Adrenal gland (tissue), 9 donors: ENCODE measurements at regions not wholly inside any gene's neighbourhood (a gene's known extent, or its start where the extent isn't known, plus 50 kb on each side); places are given as distances from the start of the nearest gene placed in this dataset.
"Not testable (repeated sequence)": the region's sequence is repeated elsewhere in the genome, so short reads cannot be mapped to it uniquely, and the experiment has no call there.

Source experiments
- DNase-seq, 7 donors: peaks; one replicate each; pipeline ENCODE4 v3.0.0-alpha.2; 2019 to 2020
- H3K27ac ChIP-seq, 5 donors: fragments of 200-600 bp; sonication (generic) in 4 of 5; 1 replicate in 3 of 5; 2 replicates in 2 of 5; pipeline versions ENCODE4 v1.5.1 to v1.8.0; 2016 to 2020; ENCODE audit warnings: mild to moderate bottlenecking in 1 of 5
- H3K27me3 ChIP-seq: fragments of 200-600 bp; 2 replicates; pipeline ENCODE4 v1.8.0; 2021
- H3K36me3 ChIP-seq, 2 donors: fragments of 200-600 bp; replicated peaks in 1 of 2; 1 replicate in 1 of 2; 2 replicates in 1 of 2; pipeline versions ENCODE4 v1.5.1 to v1.8.0; 2018 to 2022
- H3K4me1 ChIP-seq, 2 donors: fragments of 200-600 bp; replicated peaks in 1 of 2; 1 replicate in 1 of 2; 2 replicates in 1 of 2; pipeline versions ENCODE4 v1.5.1 to v1.8.0; 2018 to 2021
- H3K4me3 ChIP-seq, 4 donors: fragments of 200-600 bp; sonication (generic) in 3 of 4; one replicate each; pipeline ENCODE4 v1.5.1; 2016 to 2018
- H3K9me3 ChIP-seq, 3 donors: fragments of 200-600 bp; sonication (generic) in 1 of 3; replicated peaks in 1 of 3; 1 replicate in 2 of 3; 2 replicates in 1 of 3; pipeline versions ENCODE4 v1.5.1 to v1.8.0; 2016 to 2021
- POLR2A ChIP-seq, 2 donors: fragments of 450-650 bp; IDR thresholded peaks; one replicate each; pipeline ENCODE4 v1.6.1; 2017; ENCODE audit warnings: antibody characterized with exemption in 2 of 2, mild to moderate bottlenecking in 2 of 2, moderate library complexity in 1 of 2
- WGBS, 4 donors: extraction: QIAGEN DNeasy Blood & Tissue Kit in 2 of 4; methylation state at CpG; one replicate each; pipeline versions ENCODE4 v1.1.5 to v1.1.7; 2013 to 2017; 5-methylcytosine and 5-hydroxymethylcytosine counted together
- intact Hi-C, 2 donors: fragments of 100-400 bp; cut with DNase I; formaldehyde crosslinking; loops; one replicate each; pipeline versions ENCODE4 v1.14.1 to v1.15.0; 2022 to 2023
- TF ChIP-seq, protein P1 (sequence below), 6 experiments: fragments of 450-650 bp in 4 of 6; fragments of 200-600 bp in 2 of 6; sonication (generic) in 1 of 6; IDR thresholded peaks; 1 replicate in 5 of 6; 2 replicates in 1 of 6; pipeline versions ENCODE4 v1.5.1 to v1.8.0; 2016 to 2021; ENCODE audit warnings: antibody characterized with exemption in 6 of 6, mild to moderate bottlenecking in 2 of 6, moderate library complexity in 1 of 6
- donor health status: healthy with polysubstance abuse.
- donor health status: Bipolar disorder and iron deficiency.
- donor health status: DM: yes; HTN: yes; CAD: no.
- donor health status: DM: no; HTN: no; CAD: no.
- donor health status: DM: no; HTN: no; CAD: no.

DNA sequence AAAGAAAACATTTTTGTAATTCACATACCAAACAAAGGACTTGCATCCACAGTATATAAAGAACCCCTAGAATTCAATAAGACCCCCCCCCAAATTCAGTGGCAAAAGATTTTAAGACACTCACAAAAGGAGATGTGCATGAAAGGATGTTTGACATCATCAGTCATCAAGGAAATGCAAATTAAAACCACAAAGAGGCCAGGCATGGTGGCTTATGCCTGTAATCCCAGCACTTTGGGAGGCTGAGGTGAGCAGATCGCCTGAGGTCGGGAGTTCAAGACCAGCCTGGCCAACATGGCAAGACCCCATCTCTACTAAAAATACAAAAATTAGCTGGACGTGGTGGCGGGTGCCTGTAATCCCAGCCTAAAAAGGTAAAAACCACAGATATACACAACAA lies 61.3 kb downstream of the AIPL1 start:
- H3K9me3 ChIP-seq, H3K36me3 ChIP-seq, H3K4me1 ChIP-seq, H3K4me3 ChIP-seq, DNase-seq, H3K27ac ChIP-seq, intact Hi-C loops, H3K27me3 ChIP-seq: not testable (repeated sequence)
- WGBS, 4 donors = 71 to 81% (median 76%) methylated on average over 4 of the region's 4 CpGs

DNA sequence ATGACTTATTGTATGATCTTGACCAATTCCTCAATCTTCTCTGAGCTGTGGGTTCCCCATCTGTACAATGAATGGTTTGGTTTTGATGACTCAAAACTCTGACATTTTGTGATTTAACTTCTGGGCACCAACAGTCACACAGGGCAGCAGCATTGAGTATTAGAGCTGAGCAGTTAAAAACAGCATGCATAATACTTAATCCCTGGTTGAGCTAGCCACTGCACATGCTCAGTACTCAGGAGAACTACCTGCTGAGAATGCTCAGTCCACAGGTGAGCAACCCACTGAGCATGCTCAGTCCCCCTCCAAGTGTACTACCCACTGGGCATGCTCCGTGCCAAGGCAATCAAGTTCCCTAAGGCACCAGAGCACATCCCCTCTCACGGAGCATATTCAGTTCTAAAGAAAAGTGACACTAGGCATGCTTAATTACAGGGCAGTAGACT lies 68.7 kb downstream of the AIPL1 start:
- H3K4me1 ChIP-seq = no peaks in the 10 kb centered on the region
- intact Hi-C loops = no loop called here
- no peaks in the 10 kb centered on the region for H3K27me3 ChIP-seq
- H3K9me3 ChIP-seq = no peaks in the 10 kb centered on the region
- H3K4me3 ChIP-seq = no peak overlapping the region
- H3K36me3 ChIP-seq = no peaks in the 10 kb centered on the region
- WGBS, 4 donors = 43 to 60% (median 52%) methylated on average over 2 of the region's 2 CpGs; no CpG with 5 or more reads in 1 of the 4 donors
- no peak for TF ChIP-seq POLR2A (IDR thresholded peaks at IDR 0.05)
- TF ChIP-seq, protein P1, sequence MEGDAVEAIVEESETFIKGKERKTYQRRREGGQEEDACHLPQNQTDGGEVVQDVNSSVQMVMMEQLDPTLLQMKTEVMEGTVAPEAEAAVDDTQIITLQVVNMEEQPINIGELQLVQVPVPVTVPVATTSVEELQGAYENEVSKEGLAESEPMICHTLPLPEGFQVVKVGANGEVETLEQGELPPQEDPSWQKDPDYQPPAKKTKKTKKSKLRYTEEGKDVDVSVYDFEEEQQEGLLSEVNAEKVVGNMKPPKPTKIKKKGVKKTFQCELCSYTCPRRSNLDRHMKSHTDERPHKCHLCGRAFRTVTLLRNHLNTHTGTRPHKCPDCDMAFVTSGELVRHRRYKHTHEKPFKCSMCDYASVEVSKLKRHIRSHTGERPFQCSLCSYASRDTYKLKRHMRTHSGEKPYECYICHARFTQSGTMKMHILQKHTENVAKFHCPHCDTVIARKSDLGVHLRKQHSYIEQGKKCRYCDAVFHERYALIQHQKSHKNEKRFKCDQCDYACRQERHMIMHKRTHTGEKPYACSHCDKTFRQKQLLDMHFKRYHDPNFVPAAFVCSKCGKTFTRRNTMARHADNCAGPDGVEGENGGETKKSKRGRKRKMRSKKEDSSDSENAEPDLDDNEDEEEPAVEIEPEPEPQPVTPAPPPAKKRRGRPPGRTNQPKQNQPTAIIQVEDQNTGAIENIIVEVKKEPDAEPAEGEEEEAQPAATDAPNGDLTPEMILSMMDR (IDR thresholded peaks at IDR 0.05) = no peak
- DNase-seq = no peak
- H3K27ac ChIP-seq = no peak overlapping the region

DNA sequence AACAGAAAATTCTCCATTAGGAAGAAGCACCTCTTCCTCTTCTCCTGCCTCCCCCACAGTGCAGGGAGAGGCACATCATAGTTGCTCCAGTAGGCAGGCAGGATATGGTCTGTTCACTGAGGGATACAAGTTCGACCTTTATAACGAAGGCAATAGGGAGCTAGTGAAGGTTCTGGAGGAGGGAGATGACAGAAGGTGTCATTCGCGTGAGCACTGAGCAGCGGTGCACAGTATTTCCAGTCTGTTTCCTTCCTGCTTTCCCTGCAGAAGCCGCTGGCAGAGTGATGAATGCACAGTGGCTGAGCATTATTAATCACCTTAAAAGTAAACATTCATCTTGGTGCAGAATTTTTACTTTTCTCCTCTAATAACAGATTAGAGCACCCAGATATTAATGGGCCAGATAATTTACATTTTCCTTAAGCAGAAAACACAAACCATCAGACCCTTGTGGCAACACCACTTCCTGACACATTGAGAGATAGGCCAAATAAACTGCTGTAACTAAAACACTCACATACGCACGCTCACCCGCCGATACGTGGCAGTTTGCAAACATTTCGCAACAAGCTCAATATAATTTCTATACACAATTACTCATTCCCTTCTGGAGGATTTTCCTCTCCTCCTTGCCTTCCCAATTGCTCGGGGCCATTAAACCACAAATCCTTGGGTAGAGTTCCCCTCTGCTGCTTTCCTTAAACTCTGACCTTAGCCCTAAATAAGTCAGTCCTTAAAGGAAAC lies 69.5 kb downstream of the AIPL1 start:
- Histone ChIP-seq H3K27me3 (no peaks in the 10 kb centered on the region), H3K27ac (no peak overlapping the region), H3K36me3 (no peaks in the 10 kb centered on the region), H3K9me3 (no peaks in the 10 kb centered on the region), H3K4me1 (no peaks in the 10 kb centered on the region), H3K4me3 (no peak overlapping the region)
- intact Hi-C loops = no loop called here
- TF ChIP-seq, protein P1 (IDR thresholded peaks at IDR 0.05) = no peak
- TF ChIP-seq POLR2A (IDR thresholded peaks at IDR 0.05) = no peak
- DNase-seq = no peak
- 40 to 61% (median 46%) methylated on average over 13 of the region's 13 CpGs for WGBS, 4 donors

DNA sequence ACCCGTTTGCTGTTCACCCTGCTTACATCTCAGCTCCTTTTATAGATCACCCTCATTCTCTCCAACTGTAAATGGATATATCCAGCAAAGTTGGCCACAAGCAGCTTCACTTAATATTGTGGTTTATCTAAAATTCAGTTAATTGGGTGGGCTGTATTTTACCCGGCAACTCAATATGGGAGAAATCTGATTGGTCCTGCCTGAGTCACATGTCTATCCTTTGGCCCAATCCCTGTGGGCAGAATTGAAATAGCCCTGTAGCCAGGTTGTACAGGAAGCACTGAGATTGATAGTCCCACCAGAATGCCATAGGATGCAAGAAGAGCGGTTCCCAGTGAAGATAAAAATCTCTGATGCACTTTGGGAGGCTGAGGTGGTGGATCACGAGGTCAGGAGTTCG lies 73.2 kb downstream of the AIPL1 start:
- Histone ChIP-seq H3K4me1 (no peaks in the 10 kb centered on the region), H3K27ac (no peak overlapping the region), H3K36me3 (no peaks in the 10 kb centered on the region), H3K27me3 (no peaks in the 10 kb centered on the region), H3K4me3 (no peak overlapping the region), H3K9me3 (no peaks in the 10 kb centered on the region)
- no peak for TF ChIP-seq POLR2A (IDR thresholded peaks at IDR 0.05)
- TF ChIP-seq, protein P1 (IDR thresholded peaks at IDR 0.05) = no peak
- DNase-seq = no peak
- 55 to 73% (median 65%) methylated on average over 3 to 5 of the region's 5 CpGs for WGBS, 4 donors
- intact Hi-C loops = no loop called here

DNA sequence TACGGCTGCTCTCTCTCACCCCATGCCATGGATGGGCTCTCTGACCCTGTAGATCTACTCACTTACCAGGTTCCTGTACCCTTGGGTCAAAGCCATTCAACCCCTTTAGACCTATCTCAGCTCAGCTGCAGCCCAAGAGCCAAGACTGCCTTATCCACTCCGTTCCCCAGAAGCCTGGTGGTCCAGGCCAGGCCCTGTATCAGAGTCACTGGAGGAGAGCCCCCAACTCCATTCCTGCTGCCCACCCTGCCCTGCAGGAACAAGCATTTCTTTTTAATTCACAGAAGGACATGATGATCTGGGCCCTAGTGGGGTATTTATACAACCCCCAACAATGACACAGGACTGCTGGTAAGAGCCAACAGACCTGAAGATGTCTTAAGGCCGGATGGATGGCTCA lies 76.8 kb downstream of the AIPL1 start:
- Histone ChIP-seq H3K27ac (no peak overlapping the region), H3K9me3 (no peaks in the 10 kb centered on the region), H3K4me3 (no peak overlapping the region), H3K27me3 (no peaks in the 10 kb centered on the region), H3K36me3 (no peaks in the 10 kb centered on the region), H3K4me1 (no peaks in the 10 kb centered on the region)
- 82 to 92% (median 88%) methylated on average over 2 to 3 of the region's 3 CpGs for WGBS, 4 donors
- DNase-seq = no peak
- intact Hi-C loops = no loop called here
- TF ChIP-seq, protein P1 (IDR thresholded peaks at IDR 0.05) = no peak
- no peak for TF ChIP-seq POLR2A (IDR thresholded peaks at IDR 0.05)
